H1 (cell line): ENCODE measurements at regions not wholly inside any gene's neighbourhood (a gene's known extent, or its start where the extent isn't known, plus 50 kb on each side); places are given as distances from the start of the nearest gene placed in this dataset.

ENCODE experiments used
- CBX8 ChIP-seq: fragments of 300-800, 300-1000 bp; sonication (generic); IDR thresholded peaks from 2 replicates; pipeline ENCODE4 v1.7.1; 2016; ENCODE audit warnings: low read depth, low read length, borderline replicate concordance
- MAFK ChIP-seq: IDR thresholded peaks from 2 replicates; pipeline ENCODE4 v1.6.1; 2012; ENCODE audit warnings: low read depth, mild to moderate bottlenecking, improper control_type of control experiment, low read length
- TF ChIP-seq, protein P1 (sequence below): IDR thresholded peaks from 2 replicates; pipeline ENCODE4 v1.6.1; 2012; ENCODE audit warnings: low read length, inconsistent platforms

- TF ChIP-seq, protein P1, sequence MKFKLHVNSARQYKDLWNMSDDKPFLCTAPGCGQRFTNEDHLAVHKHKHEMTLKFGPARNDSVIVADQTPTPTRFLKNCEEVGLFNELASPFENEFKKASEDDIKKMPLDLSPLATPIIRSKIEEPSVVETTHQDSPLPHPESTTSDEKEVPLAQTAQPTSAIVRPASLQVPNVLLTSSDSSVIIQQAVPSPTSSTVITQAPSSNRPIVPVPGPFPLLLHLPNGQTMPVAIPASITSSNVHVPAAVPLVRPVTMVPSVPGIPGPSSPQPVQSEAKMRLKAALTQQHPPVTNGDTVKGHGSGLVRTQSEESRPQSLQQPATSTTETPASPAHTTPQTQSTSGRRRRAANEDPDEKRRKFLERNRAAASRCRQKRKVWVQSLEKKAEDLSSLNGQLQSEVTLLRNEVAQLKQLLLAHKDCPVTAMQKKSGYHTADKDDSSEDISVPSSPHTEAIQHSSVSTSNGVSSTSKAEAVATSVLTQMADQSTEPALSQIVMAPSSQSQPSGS = no peak
- no peak for TF ChIP-seq MAFK
- TF ChIP-seq CBX8 = no peak
Observed at GRCh38 chr10:10676972-10677371, 340.7 kb upstream of the CELF2 start (continued).
